NCI-H128 (cell line): ENCODE measurements at regions not wholly inside any gene's neighbourhood (a gene's known extent, or its start where the extent isn't known, plus 50 kb on each side); places are given as distances from the start of the nearest gene placed in this dataset.
"Not testable (repeated sequence)": the region's sequence is repeated elsewhere in the genome, so short reads cannot be mapped to it uniquely, and the experiment has no call there.

ENCODE experiments used
- DNase-seq: peaks from one replicate; lab custom pipeline; 2025; ENCODE audit not compliant: unreplicated experiment; lab: John Stamatoyannopoulos, UW

DNA sequence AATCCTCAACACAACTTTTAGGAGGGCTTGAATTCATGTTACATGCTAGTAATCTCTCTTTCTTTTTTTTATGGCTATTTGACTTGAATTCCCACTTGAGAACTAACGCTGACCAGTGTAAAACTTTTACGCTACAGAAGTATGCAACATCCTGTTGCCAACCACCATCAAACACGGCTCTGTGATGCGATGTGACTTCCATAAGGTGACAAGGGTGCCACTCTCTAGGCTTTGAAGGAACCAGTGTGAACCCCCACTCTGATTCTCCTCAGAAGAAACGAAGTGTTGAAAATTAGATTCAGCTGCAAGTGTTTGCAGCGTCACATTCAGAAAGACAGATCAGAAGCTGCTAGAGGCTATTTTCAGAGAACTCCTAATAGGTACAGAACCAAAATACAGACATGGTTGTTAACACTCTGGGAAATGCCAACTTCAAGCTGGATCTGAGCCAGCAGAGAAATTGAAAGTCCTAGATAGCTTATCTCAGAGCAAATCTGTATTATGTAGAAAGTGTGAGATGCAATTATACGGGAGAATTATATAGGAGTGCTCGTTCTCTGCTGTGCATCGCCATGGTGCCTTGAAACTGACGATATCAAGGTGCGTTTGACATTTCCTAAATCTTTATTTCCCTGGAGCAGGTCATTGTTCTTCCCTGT, 271.2 kb downstream of the LPIN1 start:
- DNase-seq = no peak

DNA sequence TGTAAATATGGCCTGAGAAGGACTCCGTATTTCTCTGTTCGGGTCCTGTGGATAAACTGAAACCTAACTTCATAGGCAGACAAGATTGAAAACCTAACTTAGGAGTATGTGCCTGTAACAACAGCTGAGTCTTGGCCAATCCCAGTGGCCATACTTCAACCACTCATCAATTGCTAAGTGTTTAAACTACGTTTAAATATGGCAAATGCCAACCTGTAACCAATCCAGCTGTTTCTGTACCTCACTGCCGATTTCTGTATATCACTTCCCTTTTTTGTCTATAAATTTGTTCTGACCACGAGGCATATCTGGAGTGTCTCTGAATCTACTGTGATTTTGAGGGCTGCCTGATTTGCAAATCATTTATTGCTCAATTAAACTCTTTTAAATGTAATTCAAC, 272.3 kb downstream of the LPIN1 start:
- not testable (repeated sequence) for DNase-seq

DNA sequence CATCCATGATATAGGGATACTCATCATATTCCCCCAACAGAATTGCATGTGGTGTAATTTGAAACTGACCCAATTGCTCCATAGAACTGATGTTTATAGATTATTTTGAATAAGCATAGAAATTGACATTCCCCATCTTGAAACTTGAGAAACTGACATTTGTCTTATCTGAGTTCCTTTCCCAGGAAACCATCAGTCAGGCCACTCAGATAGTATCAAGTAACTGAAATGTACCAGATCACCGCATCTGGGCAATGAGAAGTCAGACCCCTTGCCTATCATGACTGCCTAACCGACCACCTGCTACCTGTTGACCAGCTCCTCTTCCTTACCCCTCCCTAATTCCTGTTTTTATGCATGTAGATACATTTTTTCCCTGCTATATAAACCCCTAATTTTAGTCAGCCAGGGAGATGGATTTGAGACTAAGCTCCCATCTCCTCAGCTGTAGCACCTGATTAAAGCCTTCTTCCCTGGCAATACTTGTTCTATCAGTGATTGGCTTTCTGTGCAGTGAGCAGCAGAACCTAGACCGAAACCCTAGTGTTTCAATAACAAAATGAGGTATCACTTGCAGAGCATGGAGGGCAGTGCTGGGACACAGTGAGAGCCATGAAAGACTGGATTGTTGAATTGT, 274.5 kb downstream of the LPIN1 start:
- no peak for DNase-seq

DNA sequence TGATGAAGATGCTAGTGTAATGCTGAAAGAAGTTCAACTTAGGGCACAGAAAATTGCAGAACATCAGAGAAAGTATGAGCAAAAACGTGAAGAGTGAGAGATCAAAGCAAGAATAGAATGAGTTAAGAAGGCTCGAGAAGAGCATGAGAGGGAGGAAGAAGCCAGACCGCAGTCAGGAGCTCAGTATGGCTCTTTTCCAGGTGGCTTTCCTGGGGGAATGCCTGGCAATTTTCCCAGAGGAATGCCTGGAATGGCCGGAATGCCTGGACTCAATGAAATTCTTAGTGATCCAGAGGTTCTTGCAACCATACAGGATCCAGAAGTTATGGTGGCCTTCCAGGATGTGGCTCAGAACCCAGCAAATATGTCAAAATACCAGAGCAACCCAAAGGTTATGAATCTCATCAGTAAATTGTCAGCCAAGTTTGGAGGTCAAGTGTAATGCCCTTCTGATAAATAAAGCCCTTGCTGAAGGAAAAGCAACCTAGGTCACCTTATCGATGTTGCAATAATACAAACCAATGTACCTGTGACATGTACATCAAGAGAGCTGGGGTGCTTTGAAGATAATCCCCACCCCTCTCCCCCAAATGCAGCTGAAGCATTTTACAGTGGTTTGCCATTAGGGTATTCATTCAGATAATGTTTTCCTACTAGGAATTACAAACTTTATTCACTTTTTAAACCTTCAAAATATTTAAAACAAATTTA, 277.9 kb downstream of the LPIN1 start:
- DNase-seq = not testable (repeated sequence)

DNA sequence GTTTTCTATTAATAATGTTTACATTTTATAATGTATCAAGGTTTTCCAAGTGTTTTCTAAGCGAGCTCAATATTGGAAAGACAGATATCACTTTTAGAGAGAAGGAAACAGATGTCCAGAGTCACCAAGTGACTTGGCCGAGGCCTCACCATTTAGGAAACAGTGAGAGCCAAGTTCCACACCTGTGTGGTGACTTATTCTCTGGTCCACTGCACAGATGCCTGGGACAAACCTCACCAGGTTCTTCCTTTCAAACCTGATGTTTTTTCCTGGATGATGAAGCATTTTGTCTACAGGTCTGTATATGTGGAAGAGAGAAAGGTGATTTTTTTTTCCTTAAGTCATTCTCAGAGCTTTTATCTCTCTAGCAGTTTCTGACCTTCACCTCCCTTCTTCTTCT, 280.7 kb downstream of the LPIN1 start:
- no peak for DNase-seq

DNA sequence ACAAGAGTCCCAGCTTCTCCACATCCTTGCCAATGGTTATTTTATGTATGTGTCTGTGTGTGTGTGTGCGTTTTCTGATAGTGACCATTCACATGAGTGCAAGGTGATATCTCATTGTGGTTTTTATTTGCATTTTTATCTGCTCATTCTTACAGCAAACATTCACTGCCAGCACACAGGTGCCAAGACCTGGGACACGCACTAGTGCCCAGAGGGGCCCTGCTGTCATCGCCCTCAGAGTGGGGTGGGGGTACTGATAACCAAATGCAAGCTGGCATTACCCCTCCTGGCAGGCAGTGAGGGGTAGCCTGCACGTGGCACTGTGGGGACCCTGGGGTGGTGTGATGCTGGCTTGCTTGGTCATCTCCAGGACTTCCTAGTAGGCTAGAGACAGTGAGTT, 285.4 kb downstream of the LPIN1 start:
- DNase-seq = no peak

DNA sequence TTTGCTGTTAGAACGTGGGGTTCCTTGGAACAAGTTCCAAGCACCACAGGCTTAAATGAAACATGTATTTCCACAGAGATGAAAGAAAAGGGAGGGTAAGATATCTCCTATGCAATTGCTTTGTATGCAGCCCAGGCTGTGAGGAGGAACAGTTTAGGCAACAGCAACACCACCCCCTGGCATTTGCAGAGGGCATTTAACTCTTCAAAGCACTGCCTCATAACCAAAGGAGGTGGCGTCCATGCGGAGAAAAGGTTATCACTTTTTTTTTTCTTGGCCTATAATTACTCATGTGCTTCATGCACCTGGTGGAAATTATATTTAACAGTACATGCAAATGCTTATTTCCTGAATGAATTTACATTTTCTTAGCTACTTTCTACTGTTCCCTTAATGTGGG, 286.0 kb downstream of the LPIN1 start:
- no peak for DNase-seq

DNA sequence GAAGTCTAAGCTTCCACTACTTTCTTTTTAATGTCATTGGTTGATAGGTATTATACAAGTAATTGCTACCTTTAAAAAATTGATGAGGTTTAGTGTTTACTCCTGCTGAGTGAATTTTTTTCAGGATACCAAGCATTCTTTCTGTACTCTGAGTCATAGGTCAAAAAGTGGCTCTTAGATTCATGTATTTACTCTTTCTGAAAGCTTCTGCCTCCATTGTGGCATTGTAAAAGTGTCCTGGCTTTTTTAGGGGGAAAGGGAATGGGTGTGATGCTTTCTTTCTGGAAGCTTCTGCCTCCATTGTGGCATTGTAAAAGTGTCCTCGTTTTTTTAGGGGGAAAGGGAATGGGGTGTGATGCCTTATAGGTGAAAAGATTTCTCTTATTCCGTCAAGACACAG, 286.5 kb downstream of the LPIN1 start:
- DNase-seq = no peak

DNA sequence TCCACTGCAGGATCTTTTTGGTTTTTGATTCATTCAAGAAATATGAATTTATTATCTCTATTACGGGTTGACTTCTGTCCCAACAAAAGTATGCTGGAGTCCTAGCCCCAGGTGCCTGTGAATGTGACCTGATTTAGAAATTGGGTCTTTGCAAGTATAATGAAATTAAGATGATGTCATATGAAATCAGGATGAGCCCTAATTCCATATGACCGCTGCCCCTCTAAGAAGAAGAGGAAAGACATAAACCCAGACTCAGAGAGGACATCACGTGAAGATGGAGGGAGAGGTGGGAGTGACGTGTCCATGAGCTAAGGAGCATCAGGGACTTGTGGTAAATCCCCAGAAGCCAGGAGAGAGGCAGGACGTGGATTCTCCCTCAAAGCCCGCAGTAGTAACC, 287.1 kb downstream of the LPIN1 start:
- DNase-seq = no peak

DNA sequence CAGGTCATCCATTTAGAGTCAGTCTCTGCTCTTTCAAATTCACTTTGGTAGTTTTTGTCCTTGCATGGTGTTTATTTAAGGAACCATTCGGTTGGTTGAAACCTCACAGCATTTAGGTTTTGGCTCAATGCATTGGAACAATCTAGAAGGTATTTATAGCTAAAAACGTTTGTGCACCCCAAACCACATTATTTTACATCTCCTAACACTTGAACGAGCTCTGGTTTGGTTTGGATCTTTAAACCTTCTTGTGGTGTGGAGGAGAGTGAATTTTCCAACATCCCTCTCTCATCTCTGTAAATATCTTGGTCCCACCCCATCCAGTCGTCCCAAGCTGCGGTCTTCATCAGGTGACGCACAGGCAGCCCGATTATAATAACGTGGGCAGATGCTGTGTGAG, 287.9 kb downstream of the LPIN1 start:
- DNase-seq = no peak

DNA sequence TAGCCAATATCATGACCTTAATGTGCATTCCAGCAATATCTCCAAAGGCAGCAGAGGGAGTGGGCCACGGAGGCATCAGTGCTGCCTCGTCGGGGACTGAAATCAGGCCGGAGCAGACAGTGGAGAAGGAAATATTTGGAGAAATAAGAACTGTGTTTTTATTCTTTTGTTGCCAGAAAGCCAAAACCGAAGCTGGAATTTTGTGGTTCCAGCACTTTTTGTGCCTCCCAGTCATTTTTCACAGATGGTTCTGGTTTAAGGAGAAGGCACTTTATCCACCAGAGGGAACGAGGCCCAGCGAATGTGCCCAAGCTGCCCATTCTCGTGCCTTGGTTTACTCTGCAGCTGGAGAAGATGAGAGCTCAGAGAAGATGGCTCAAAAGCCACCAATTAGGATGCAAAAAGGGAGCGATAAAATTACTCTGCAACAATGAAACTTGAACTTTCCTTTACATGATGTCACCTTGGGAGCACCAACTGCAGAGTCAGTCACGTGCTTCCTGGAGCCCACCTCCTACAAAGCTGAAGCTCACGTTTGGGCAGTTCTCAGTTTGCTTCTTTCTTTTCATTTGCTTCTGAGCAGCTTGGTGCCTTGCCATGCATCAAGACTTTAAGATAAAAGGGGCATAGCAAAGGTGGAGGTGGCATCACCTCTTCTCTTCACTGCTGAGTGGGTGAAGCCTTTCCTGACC, 288.7 kb downstream of the LPIN1 start:
- DNase-seq = no peak

DNA sequence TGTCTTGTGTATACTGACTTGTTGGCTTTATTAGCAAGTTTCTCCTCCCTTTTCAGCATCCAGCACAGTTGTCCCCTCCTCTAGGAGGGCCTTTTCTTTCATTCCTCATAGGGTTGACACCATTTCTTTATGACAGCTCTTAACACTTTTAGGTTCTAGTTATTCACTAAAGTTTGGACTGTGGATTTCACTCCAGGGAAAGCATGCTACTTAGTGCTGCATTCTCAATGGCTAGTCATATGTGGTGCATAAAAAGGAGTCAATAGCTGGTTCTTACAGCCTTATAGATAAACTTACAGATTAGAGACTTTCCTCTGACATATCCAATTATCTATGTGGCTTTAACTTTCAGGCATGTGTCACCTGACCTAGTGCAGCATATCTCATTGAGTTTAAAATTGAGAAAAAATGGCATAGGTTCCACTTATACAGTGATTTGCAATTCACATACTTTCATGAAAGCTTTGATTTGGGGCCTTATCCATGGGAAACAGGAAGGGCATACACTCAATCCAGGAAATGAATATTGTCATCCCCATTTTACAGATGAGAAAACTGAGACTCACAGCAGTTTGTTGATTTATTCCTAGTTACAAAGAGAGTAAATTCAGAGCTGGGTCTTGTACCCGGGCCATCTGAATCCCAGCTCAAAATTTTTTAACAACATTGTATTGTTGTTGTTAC, 289.7 kb downstream of the LPIN1 start:
- DNase-seq = no peak

DNA sequence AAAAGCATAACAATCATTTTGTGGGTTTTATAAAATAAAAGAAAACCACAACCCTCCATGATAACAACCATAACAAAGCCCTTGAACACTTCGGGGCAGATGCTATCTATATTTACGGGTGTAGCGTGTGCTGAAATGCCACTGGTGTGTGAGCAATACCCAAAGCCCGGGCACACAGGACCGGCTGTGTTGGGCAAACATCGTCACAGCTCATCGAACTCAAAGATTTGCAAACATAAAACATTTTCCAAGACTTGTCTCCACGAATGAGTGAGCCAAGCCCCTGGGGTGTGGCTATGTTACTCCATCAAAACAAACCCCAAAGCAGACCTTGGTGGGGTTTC, 290.2 kb downstream of the LPIN1 start:
- DNase-seq = no peak

DNA sequence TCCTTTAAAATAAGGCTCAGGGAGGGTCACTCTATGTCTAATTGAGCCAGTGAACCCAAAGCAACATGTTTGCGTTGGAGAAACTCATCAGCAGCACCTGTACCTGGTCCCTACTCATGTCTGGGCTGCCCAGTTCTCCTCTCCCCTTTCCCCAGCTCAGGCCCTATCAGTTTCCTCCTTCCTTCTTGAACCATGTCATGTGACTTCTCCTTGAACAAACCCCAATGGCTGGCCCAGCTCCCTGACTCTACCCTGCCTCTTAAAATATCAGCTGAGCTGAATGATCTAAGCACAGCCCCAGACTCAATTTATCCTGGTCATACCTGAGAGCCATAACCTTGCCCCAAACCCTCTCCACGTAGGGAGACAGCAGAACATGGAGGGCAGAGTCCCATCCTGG, 290.9 kb downstream of the LPIN1 start:
- DNase-seq = no peak

DNA sequence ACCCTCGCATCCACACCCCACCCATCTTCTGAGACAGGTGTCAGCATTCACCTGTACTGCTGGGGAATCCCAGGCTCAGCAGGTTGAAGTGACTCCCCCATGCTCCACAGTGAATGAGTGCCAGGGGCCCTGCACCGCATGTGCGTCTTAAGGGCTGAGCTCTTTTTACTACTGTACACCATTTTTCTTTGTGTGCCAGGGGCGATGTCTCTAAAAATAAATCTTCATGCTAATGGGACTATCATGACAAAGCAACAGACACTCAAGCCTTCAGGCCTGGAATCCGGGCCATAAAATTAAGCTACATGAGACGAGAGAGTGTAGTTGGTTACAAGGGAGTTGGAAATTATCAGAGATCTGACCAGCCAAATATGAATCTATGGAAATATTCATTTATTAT, 294.8 kb downstream of the LPIN1 start:
- no peak for DNase-seq

DNA sequence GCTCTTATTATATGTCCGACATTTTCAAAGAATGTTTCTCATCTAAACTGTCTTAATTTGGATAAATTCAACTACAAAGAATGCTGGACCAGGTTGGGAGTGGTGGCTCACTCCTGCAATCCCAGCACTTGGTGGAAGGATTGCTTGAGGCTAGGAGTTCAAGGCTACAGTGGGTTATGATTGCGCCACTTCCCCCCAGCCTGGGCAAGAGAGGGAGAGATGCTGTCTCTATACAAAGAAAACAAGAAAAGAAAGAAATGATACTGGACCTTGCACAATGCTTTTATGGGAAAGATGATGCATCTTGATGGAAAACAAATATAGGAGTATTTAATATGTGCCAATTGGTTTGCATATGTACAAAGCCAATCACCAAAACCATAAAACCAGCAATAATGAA, 296.7 kb downstream of the LPIN1 start:
- no peak for DNase-seq

DNA sequence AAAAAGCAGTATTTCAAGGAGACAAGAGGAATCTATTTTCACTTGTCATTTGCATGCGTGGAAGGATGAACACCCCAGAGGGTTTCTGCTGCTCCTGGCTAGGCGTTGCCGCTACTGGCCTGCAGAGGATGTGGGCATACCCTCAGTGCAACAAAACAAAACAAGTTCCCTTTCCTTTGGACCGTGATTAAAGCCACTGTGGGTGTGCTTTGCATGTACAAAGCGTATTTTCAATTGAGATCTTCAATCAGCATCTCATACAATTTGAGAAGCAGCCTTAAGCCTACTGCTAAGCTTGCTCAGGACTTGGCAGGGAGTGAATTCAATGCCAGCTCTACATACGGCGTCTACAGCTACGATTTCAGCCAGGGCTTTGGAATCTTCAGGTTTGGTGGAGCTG, 298.4 kb downstream of the LPIN1 start:
- no peak for DNase-seq

DNA sequence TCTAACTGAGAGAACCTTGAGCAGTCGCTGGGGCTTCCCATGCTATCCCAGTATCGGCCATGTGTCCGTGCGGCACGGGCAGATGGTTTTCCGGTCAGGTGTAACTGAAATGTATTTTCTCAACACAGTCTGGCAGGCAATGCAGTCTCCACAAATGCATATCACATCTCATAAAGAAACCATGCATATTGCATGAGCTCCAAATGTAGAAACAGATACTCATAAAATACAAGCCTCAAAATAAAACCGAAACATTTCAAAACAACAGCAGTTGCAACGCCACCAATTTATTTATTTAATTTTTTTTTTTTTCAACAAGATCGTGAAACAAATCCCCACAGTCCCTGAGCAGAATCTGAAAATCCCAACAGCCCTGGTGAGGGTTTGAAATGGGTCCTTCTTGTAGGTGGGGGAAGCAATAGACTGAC, 299.4 kb downstream of the LPIN1 start:
- DNase-seq = no peak

DNA sequence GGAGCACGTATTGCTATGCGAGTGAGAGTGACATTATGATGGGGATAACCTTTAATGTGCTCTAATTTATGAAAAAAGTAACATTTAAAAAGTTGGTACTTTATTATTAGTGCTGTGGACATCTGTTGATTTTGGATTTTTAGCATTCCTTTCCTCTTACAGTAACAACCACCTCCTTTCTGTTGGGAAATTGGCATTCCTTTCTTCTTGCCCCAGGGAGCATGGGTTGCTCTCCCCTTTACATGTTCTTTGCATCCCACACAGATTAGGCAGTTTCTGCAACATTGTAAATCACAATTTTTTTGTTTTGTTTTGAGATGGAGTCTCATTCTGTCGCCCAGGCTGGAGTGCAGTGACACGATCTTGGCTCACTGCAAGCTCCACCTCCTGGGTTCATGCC, 300.2 kb downstream of the LPIN1 start:
- DNase-seq = no peak

DNA sequence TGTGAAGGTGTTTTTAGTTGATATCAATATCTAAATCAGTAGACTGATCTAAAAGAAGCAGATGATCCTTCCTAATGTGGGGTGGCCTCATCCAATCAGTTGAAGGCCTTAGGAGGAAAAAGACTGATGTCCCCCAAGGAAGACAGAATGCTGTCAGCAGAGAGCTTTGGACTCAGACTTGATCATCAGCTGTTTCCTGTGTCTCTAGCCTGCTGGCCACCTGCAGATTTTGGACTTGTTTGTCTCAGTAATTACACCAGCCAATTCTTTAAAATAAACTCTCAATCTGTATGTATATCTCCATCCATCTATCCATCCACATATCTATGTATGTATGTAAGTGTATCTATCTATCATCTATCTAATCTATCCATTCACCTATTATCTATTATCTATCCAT, 301.3 kb downstream of the LPIN1 start:
- DNase-seq = no peak

DNA sequence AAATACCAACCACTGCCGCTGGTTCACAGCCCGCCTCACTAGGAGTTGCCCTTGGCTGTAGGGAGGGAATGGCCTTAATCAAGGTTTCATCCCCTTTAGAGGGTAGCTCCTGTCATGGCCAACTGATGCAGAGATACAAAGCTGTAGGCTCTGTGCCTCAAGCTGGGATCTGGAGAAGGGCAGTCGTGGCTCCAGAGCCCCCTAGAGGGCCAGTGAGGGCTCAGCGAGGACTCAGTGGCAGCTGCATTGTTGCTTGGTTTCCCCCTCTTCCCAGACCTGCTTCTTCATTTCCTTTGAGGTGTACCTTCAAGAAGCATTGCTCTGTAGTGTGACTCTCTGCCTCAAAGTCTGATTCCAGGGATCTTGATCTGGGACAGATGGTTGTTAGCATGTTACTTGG, 302.1 kb downstream of the LPIN1 start:
- DNase-seq = no peak
